Thyroid gland (tissue), 4 donors: ENCODE measurements at regions not wholly inside any gene's neighbourhood (a gene's known extent, or its start where the extent isn't known, plus 50 kb on each side); places are given as distances from the start of the nearest gene placed in this dataset.

Experiments used
- POLR2A ChIP-seq, 2 donors: fragments of 450-650 bp; IDR thresholded peaks; one replicate each; pipeline ENCODE4 v1.6.1; 2017; ENCODE audit warnings: antibody characterized with exemption in 2 of 2, mild to moderate bottlenecking in 2 of 2, moderate library complexity in 1 of 2
- TF ChIP-seq, protein P1 (sequence below), 6 experiments: fragments of 200-600 bp in 3 of 6; fragments of 450-650 bp in 3 of 6; sonication (generic) in 3 of 6; IDR thresholded peaks; one replicate each; pipeline ENCODE4 v1.5.1; 2016 to 2019; ENCODE audit warnings: antibody characterized with exemption in 6 of 6, mild to moderate bottlenecking in 2 of 6, inconsistent platforms in 1 of 6, moderate library complexity in 1 of 6

DNA sequence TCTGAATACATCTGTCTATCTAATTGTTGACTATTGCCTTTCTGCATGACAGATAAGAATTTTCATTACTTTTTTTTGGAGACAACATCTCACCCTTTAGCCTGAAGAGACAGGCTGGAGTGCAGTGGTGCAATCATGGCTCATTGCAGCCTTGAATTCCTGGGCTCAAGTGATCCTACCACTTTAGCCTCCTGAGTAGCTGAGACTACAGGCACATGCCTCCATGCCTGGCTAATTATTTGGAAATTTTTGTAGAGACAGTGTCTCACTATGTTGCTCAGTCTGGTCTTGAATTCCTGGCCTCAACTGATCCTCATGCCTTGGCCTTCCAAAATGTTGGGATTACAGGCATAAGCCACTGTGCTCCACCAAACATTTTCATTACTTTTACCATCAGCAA is 99.8 kb upstream of the ELAC2 start:
- TF ChIP-seq, protein P1, sequence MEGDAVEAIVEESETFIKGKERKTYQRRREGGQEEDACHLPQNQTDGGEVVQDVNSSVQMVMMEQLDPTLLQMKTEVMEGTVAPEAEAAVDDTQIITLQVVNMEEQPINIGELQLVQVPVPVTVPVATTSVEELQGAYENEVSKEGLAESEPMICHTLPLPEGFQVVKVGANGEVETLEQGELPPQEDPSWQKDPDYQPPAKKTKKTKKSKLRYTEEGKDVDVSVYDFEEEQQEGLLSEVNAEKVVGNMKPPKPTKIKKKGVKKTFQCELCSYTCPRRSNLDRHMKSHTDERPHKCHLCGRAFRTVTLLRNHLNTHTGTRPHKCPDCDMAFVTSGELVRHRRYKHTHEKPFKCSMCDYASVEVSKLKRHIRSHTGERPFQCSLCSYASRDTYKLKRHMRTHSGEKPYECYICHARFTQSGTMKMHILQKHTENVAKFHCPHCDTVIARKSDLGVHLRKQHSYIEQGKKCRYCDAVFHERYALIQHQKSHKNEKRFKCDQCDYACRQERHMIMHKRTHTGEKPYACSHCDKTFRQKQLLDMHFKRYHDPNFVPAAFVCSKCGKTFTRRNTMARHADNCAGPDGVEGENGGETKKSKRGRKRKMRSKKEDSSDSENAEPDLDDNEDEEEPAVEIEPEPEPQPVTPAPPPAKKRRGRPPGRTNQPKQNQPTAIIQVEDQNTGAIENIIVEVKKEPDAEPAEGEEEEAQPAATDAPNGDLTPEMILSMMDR (IDR thresholded peaks at IDR 0.05), result no peak
- no peak for TF ChIP-seq POLR2A (IDR thresholded peaks at IDR 0.05)
